H1 (cell line): ENCODE measurements at regions not wholly inside any gene's neighbourhood (a gene's known extent, or its start where the extent isn't known, plus 50 kb on each side); places are given as distances from the start of the nearest gene placed in this dataset.

ENCODE experiments used
- CTCF ChIA-PET: fragments of 300-600 bp; sonication (Branson Sonifier 250); formaldehyde crosslinking; loops from one replicate; lab custom pipeline; 2021; ENCODE audit not compliant: partially characterized antibody; lab: Charles Lee
- POLR2A ChIA-PET: fragments of 300-600 bp; sonication (Branson Sonifier 250); formaldehyde crosslinking; loops from one replicate; lab custom pipeline; 2021; ENCODE audit warnings: inconsistent platforms; ENCODE audit not compliant: partially characterized antibody; lab: Charles Lee
- DNase-seq, 2 experiments: peaks; one replicate each; pipeline versions ENCODE4 v3.0.0 to v3.0.0-alpha.2; 2010 to 2022; ENCODE audit warnings: low spot score in 2 of 2, low read depth in 1 of 2, mixed read lengths in 1 of 2
- FAIRE-seq: peaks from 2 replicates; lab custom pipeline; 2011; peaks lifted over from hg19 to GRCh38; lab: Jason Lieb, UNC
- H2AFZ ChIP-seq: 2 replicates; pipeline ENCODE4 v1.8.1; 2012; ENCODE audit warnings: low read length, inconsistent platforms
- H2AK5ac ChIP-seq: 2 replicates; pipeline ENCODE4 v1.6.1; 2013; ENCODE audit warnings: low read depth, low read length
- H2BK120ac ChIP-seq: replicated peaks from 2 replicates; pipeline ENCODE3; 2013; ENCODE audit warnings: low read depth, low read length, inconsistent platforms
- H2BK12ac ChIP-seq: 2 replicates; pipeline ENCODE4 v1.6.1; 2013; ENCODE audit warnings: low read depth, low read length
- H2BK15ac ChIP-seq: 2 replicates; pipeline ENCODE4 v1.6.1; 2013; ENCODE audit warnings: low read length
- H2BK20ac ChIP-seq: 2 replicates; pipeline ENCODE4 v1.6.1; 2013; ENCODE audit warnings: low read length
- H2BK5ac ChIP-seq: 2 replicates; pipeline ENCODE4 v1.6.1; 2013; ENCODE audit warnings: low read depth, low read length
- H3K14ac ChIP-seq: 2 replicates; pipeline ENCODE4 v1.6.1; 2013; ENCODE audit warnings: inconsistent platforms; ENCODE audit not compliant: insufficient read length
- H3K18ac ChIP-seq: 2 replicates; pipeline ENCODE4 v1.6.1; 2013; ENCODE audit warnings: low read length; ENCODE audit errors: extremely low read depth
- H3K23ac ChIP-seq: 2 replicates; pipeline ENCODE4 v1.6.1; 2013; ENCODE audit warnings: inconsistent platforms; ENCODE audit not compliant: insufficient read length
- H3K23me2 ChIP-seq: 2 replicates; pipeline ENCODE4 v1.6.1; 2013; ENCODE audit warnings: low read depth, low read length
- H3K27ac ChIP-seq: 2 replicates; pipeline ENCODE4 v1.6.1; 2011; ENCODE audit warnings: low read depth, low read length, inconsistent platforms
- H3K27me3 ChIP-seq, 4 experiments: replicated peaks in 1 of 4; 1 replicate in 1 of 4; 2 replicates in 3 of 4; pipeline versions ENCODE4 v1.6.1 to v1.8.1; 2011 to 2013; ENCODE audit warnings: low read length in 3 of 4, mild to moderate bottlenecking in 3 of 4, inconsistent platforms in 2 of 4, mixed read lengths in 2 of 4, moderate library complexity in 1 of 4; ENCODE audit not compliant: control insufficient read depth in 3 of 4, insufficient read depth in 3 of 4; ENCODE audit errors: extremely low read depth in 1 of 4
- H3K36me3 ChIP-seq, 4 experiments: 2 replicates each; pipeline versions ENCODE4 v1.6.1 to v1.8.1; 2011 to 2013; ENCODE audit warnings: mild to moderate bottlenecking in 4 of 4, low read length in 3 of 4, moderate library complexity in 2 of 4, control low read depth in 1 of 4, inconsistent platforms in 1 of 4; ENCODE audit not compliant: insufficient read depth in 4 of 4, control insufficient read depth in 2 of 4
- H3K4ac ChIP-seq: replicated peaks from 2 replicates; pipeline ENCODE3; 2013; ENCODE audit warnings: low read length, low read depth, mixed read lengths, inconsistent platforms; ENCODE audit not compliant: insufficient read length
- H3K4me1 ChIP-seq, 4 experiments: replicated peaks in 1 of 4; 1 replicate in 1 of 4; 2 replicates in 3 of 4; pipeline versions ENCODE4 v1.6.1 to v1.8.1; 2011 to 2013; ENCODE audit warnings: low read length in 3 of 4, inconsistent platforms in 2 of 4, mixed read lengths in 1 of 4; ENCODE audit not compliant: insufficient read depth in 4 of 4, control insufficient read depth in 3 of 4
- H3K4me2 ChIP-seq, 2 experiments: 2 replicates each; pipeline versions ENCODE4 v1.6.1 to v1.8.1; 2011 to 2013; ENCODE audit warnings: low read depth in 2 of 2, low read length in 2 of 2, control low read depth in 1 of 2, inconsistent platforms in 1 of 2, mild to moderate bottlenecking in 1 of 2; ENCODE audit not compliant: insufficient read depth in 1 of 2
- H3K4me3 ChIP-seq, 4 experiments: fragments of 200-600, 300-600 bp in 1 of 4; sonication (generic), shearing (Covaris generic), sonication (Bioruptor Twin) in 1 of 4; 2 replicates each; pipeline versions ENCODE4 v1.5.1 to v1.8.1; 2011 to 2016; ENCODE audit warnings: low read length in 4 of 4, low read depth in 3 of 4, control low read depth in 2 of 4, inconsistent platforms in 2 of 4, mild to moderate bottlenecking in 2 of 4, mixed read lengths in 1 of 4, moderate library complexity in 1 of 4; ENCODE audit not compliant: insufficient read depth in 2 of 4; ENCODE audit errors: extremely low read depth in 1 of 4
- H3K56ac ChIP-seq: replicated peaks from 2 replicates; pipeline ENCODE3; 2013; ENCODE audit warnings: low read depth, mild to moderate bottlenecking, mixed read lengths, low read length, inconsistent platforms; ENCODE audit not compliant: insufficient read length
- H3K79me1 ChIP-seq: 2 replicates; pipeline ENCODE4 v1.6.1; 2013; ENCODE audit warnings: low read depth, low read length, control low read depth
- H3K79me2 ChIP-seq, 2 experiments: 2 replicates each; pipeline versions ENCODE4 v1.6.1 to v1.8.1; 2012 to 2013; ENCODE audit warnings: low read length in 2 of 2, mild to moderate bottlenecking in 2 of 2, inconsistent platforms in 1 of 2; ENCODE audit not compliant: insufficient read depth in 2 of 2, control insufficient read depth in 1 of 2
- H3K9ac ChIP-seq, 4 experiments: replicated peaks in 1 of 4; 1 replicate in 1 of 4; 2 replicates in 3 of 4; pipeline versions ENCODE4 v1.6.1 to v1.8.1; 2011 to 2013; ENCODE audit warnings: low read depth in 3 of 4, low read length in 3 of 4, control low read depth in 2 of 4, mild to moderate bottlenecking in 2 of 4, moderate library complexity in 2 of 4, inconsistent platforms in 1 of 4; ENCODE audit errors: extremely low read depth in 1 of 4
- H3K9me3 ChIP-seq, 2 experiments: 2 replicates each; pipeline versions ENCODE4 v1.6.1 to v1.8.1; 2012 to 2013; ENCODE audit warnings: mild to moderate bottlenecking in 2 of 2, moderate library complexity in 2 of 2, control low read depth in 1 of 2, inconsistent platforms in 1 of 2, low read depth in 1 of 2, low read length in 1 of 2, mixed read lengths in 1 of 2; ENCODE audit not compliant: insufficient read depth in 2 of 2
- H4K20me1 ChIP-seq, 2 experiments: replicated peaks in 1 of 2; 2 replicates each; pipeline versions ENCODE3 to v1.8.1; 2011 to 2013; ENCODE audit warnings: inconsistent platforms in 2 of 2, low read length in 2 of 2, mild to moderate bottlenecking in 1 of 2; ENCODE audit not compliant: insufficient read depth in 2 of 2, control insufficient read depth in 1 of 2
- H4K5ac ChIP-seq: 2 replicates; pipeline ENCODE4 v1.6.1; 2013; ENCODE audit warnings: low read length, low read depth, mixed read lengths, inconsistent platforms; ENCODE audit not compliant: insufficient read length
- H4K8ac ChIP-seq: 2 replicates; pipeline ENCODE4 v1.8.0; 2013; ENCODE audit warnings: mild to moderate bottlenecking, moderate library complexity, low read length, inconsistent platforms; ENCODE audit not compliant: insufficient read depth; ENCODE audit errors: extremely low read depth
- H4K91ac ChIP-seq: replicated peaks from 2 replicates; pipeline ENCODE3; 2013; ENCODE audit warnings: low read length, mixed read lengths, inconsistent platforms; ENCODE audit not compliant: insufficient read length
- BCL11A ChIP-seq, 2 experiments: IDR thresholded peaks; one replicate each; pipeline ENCODE4 v1.6.1; 2011; ENCODE audit warnings: low read depth in 2 of 2, low read length in 2 of 2, mild to moderate bottlenecking in 2 of 2
- CHD1 ChIP-seq: IDR thresholded peaks from 2 replicates; pipeline ENCODE4 v1.6.1; 2012; ENCODE audit warnings: low read depth, low read length, improper control_type of control experiment
- KDM5A ChIP-seq: fragments of 200-600 bp; IDR thresholded peaks from 2 replicates; pipeline ENCODE4 v1.7.1; 2012; ENCODE audit warnings: mild to moderate bottlenecking, low read length, inconsistent platforms, mixed read lengths
- MAFK ChIP-seq: IDR thresholded peaks from 2 replicates; pipeline ENCODE4 v1.6.1; 2012; ENCODE audit warnings: low read depth, mild to moderate bottlenecking, improper control_type of control experiment, low read length
- NANOG ChIP-seq: IDR thresholded peaks from 2 replicates; pipeline ENCODE4 v1.6.1; 2011; ENCODE audit warnings: low read length, low read depth, mild to moderate bottlenecking, inconsistent platforms; ENCODE audit not compliant: insufficient read depth, poor library complexity, severe bottlenecking
- SAP30 ChIP-seq: fragments of 300-600 bp; sonication (generic); IDR thresholded peaks from 2 replicates; pipeline ENCODE4 v1.7.1; 2012; ENCODE audit warnings: low read length, moderate library complexity, mild to moderate bottlenecking, inconsistent platforms; ENCODE audit not compliant: insufficient read depth, insufficient replicate concordance
- SIN3A ChIP-seq, 2 experiments: IDR thresholded peaks in 1 of 2; conservative IDR thresholded peaks in 1 of 2; 2 replicates each; pipeline ENCODE4 v1.6.1; 2011 to 2012; ENCODE audit warnings: low read length in 2 of 2, improper control_type of control experiment in 1 of 2, low read depth in 1 of 2, mild to moderate bottlenecking in 1 of 2
- SUZ12 ChIP-seq: fragments of 200-600 bp; sonication (generic); IDR thresholded peaks from 2 replicates; pipeline ENCODE4 v1.6.1; 2012; ENCODE audit warnings: mild to moderate bottlenecking, inconsistent platforms, low read length, moderate library complexity, mixed read lengths
- TAF1 ChIP-seq: IDR thresholded peaks from 2 replicates; pipeline ENCODE4 v1.6.1; 2011; ENCODE audit warnings: mild to moderate bottlenecking, low read depth, low read length
- TAF7 ChIP-seq: optimal IDR thresholded peaks from 2 replicates; pipeline ENCODE3; 2011; ENCODE audit warnings: low read depth, mild to moderate bottlenecking, inconsistent platforms, low read length, moderate library complexity, borderline replicate concordance
- WGBS, 2 experiments: shearing (Covaris generic) in 1 of 2; methylation state at CpG; one replicate each; pipeline versions ENCODE4 v1.1.6 to v1.1.7; 2013 to 2015; ENCODE audit warnings: low lambda C conversion rate in 2 of 2, mixed read lengths in 2 of 2, inconsistent platforms in 1 of 2, low coverage in 1 of 2, missing lambda C conversion rate in 1 of 2; ENCODE audit not compliant: insufficient replicate concordance in 2 of 2, insufficient coverage in 1 of 2, insufficient read length in 1 of 2; ENCODE audit errors: extremely low coverage in 1 of 2, missing lambda C conversion rate in 1 of 2; 5-methylcytosine and 5-hydroxymethylcytosine counted together
- TF ChIP-seq, protein P1 (sequence below), 3 experiments: IDR thresholded peaks; 1 replicate in 2 of 3; 2 replicates in 1 of 3; pipeline versions ENCODE4 v1.5.1 to v1.6.1; 2011; ENCODE audit warnings: low read length in 3 of 3, mild to moderate bottlenecking in 3 of 3, inconsistent platforms in 2 of 3, low read depth in 1 of 3, moderate library complexity in 1 of 3; ENCODE audit not compliant: insufficient read depth in 1 of 3; ENCODE audit errors: control extremely low read depth in 1 of 3

DNA sequence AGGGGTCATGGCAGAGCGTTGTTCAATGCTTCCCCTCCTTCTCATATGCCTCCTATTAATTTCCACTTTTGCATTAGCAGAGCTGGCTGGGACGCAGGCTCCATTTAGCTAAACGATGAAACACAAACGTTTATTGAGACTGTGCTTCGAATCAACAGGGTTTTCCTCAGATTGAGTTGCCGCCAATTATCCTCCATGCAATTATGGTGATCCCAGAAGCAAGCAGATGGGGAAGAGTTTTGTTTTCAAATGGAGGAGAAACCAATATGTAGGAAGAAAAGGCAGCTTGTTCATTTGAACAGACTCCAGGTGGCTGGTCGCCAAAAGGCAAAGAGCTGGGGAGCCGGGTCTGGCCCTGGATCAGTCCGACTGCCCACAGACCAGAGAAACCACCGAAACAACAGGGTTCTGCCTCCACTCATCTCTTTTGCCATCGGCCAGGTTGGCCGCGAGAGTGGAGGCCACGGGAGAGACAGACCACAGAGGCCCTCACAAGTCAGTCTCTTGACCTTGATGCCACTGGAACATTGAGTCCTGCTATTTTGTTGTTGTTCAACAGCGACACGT lies 184.8 kb downstream of the GBA3 start:
- H4K8ac ChIP-seq: no peak overlapping the region; the same call in 1 of the 2 replicates
- H3K56ac ChIP-seq: no peak overlapping the region
- no peak overlapping the region for H2BK5ac ChIP-seq
- no peak overlapping the region for H3K18ac ChIP-seq
- no peak overlapping the region for H3K4me2 ChIP-seq
- FAIRE-seq (no peak), DNase-seq (no peak)
- no peak overlapping the region for H2AFZ ChIP-seq
- POLR2A ChIA-PET: no interaction called here
- no peaks in the 10 kb centered on the region for H3K79me2 ChIP-seq
- peaks cover 1 to 7% of the 10 kb centered on the region in 2 experiments; a peak in 1 of 4 replicates for H3K9me3 ChIP-seq
- H3K27ac ChIP-seq: no peak overlapping the region
- H4K20me1 ChIP-seq: no peaks in the 10 kb centered on the region
- no peak overlapping the region for H2BK15ac ChIP-seq
- H3K27me3 ChIP-seq: no peaks in the 10 kb centered on the region
- no peak overlapping the region for H2BK12ac ChIP-seq
- no peaks in the 10 kb centered on the region for H3K79me1 ChIP-seq
- WGBS, 2 experiments: 95% methylated on average over 16 of the region's 16 CpGs; no CpG with 5 or more reads in 1 of the 2 experiments
- H2BK120ac ChIP-seq: no peak overlapping the region
- no peak overlapping the region for H4K91ac ChIP-seq
- no peaks in the 10 kb centered on the region; a peak in 1 of 8 replicates for H3K36me3 ChIP-seq
- H4K5ac ChIP-seq: no peak overlapping the region
- no peak overlapping the region for H3K23ac ChIP-seq
- CTCF ChIA-PET: interaction anchor here (1.1 to 1.8 kb wide), 3 partner anchors 8 to 422 kb away, joined by 3 to 7 read pairs (median 5); no protein-coding TSS in a partner anchor
- H3K4me1 ChIP-seq: no peaks in the 10 kb centered on the region
- no peak overlapping the region for H3K9ac ChIP-seq
- no peak overlapping the region for H3K4me3 ChIP-seq
- no peak overlapping the region for H2AK5ac ChIP-seq
- no peak overlapping the region for H2BK20ac ChIP-seq
- H3K23me2 ChIP-seq: no peaks in the 10 kb centered on the region
- H3K14ac ChIP-seq: no peak overlapping the region
- H3K4ac ChIP-seq: no peak overlapping the region
- no peak for TF ChIP-seq TAF1
- TF ChIP-seq SIN3A (conservative IDR thresholded peaks at IDR 0.05 in 1 of 2, IDR thresholded peaks at IDR 0.05 in 1 of 2; ENCODE audit: low read depth in 1 of 2, low read length in 2 of 2): no peak
- TF ChIP-seq, protein P1, sequence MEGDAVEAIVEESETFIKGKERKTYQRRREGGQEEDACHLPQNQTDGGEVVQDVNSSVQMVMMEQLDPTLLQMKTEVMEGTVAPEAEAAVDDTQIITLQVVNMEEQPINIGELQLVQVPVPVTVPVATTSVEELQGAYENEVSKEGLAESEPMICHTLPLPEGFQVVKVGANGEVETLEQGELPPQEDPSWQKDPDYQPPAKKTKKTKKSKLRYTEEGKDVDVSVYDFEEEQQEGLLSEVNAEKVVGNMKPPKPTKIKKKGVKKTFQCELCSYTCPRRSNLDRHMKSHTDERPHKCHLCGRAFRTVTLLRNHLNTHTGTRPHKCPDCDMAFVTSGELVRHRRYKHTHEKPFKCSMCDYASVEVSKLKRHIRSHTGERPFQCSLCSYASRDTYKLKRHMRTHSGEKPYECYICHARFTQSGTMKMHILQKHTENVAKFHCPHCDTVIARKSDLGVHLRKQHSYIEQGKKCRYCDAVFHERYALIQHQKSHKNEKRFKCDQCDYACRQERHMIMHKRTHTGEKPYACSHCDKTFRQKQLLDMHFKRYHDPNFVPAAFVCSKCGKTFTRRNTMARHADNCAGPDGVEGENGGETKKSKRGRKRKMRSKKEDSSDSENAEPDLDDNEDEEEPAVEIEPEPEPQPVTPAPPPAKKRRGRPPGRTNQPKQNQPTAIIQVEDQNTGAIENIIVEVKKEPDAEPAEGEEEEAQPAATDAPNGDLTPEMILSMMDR (IDR thresholded peaks at IDR 0.05; ENCODE audit: control extremely low read depth in 1 of 3, insufficient read depth in 1 of 3, low read depth in 1 of 3, low read length in 3 of 3): no peak
- no peak for TF ChIP-seq BCL11A (IDR thresholded peaks at IDR 0.05; ENCODE audit: low read depth in 2 of 2, low read length in 2 of 2)
- TF ChIP-seq SAP30: no peak
- no peak for TF ChIP-seq SUZ12
- no peak for TF ChIP-seq NANOG
- TF ChIP-seq MAFK: no peak
- no peak for TF ChIP-seq KDM5A
- TF ChIP-seq CHD1: no peak
- no peak for TF ChIP-seq TAF7
